ENCODE measurements at regions not wholly inside any gene's neighbourhood (a gene's known extent, or its start where the extent isn't known, plus 50 kb on each side); places are given as distances from the start of the nearest gene placed in this dataset.

GRCh38 chr4:115906428-115906827 is 793.0 kb upstream of the NDST4 start:
- no peak for ATAC-seq
- Histone ChIP-seq H3K4me1 (ENCODE audit: control insufficient read depth, insufficient read depth, low read length) (no peaks in the 10 kb centered on the region), H3K27me3 (ENCODE audit: control insufficient read depth, insufficient read depth, low read length) (no peaks in the 10 kb centered on the region), H3K27ac (ENCODE audit: low read length) (no peak overlapping the region), H3K36me3 (ENCODE audit: control insufficient read depth, insufficient read depth, low read length) (no peaks in the 10 kb centered on the region), H3K9me3 (ENCODE audit: control insufficient read depth, insufficient read depth, low read depth, low read length) (no peaks in the 10 kb centered on the region), H3K4me3 (ENCODE audit: low read depth in 2 of 2, low read length in 2 of 2) (no peak overlapping the region)
- intact Hi-C loops (cut with micrococcal nuclease; ENCODE audit: unreplicated experiment), result no loop called here
- DNase-seq (ENCODE audit: low read depth, low spot score), result no peak
- ChIA-PET CTCF (no interaction called here), POLR2A (no interaction called here)
- TF ChIP-seq CTCF (IDR thresholded peaks at IDR 0.05) (no peak), REST (IDR thresholded peaks at IDR 0.05; ENCODE audit: insufficient read depth in 1 of 2, low read depth in 2 of 2, low read length in 1 of 2) (no peak), SIN3A (IDR thresholded peaks at IDR 0.05; ENCODE audit: borderline replicate concordance, insufficient read depth, low read depth, low read length) (no peak), POLR2AphosphoS5 (IDR thresholded peaks at IDR 0.05; ENCODE audit: low read depth, low read length) (no peak), TCF7L2 (IDR thresholded peaks at IDR 0.05; ENCODE audit: low read depth, low read length) (no peak)
- BruUV-seq (replicated peaks), result no TSS peak
- in situ Hi-C loops (cut with HindIII; ENCODE audit: low pct_unique_long_range_greater_than_20kb, low sequenced_read_pairs), result no loop called here

- no TSS peak for BruUV-seq (replicated peaks)
- Histone ChIP-seq H3K9me3 (ENCODE audit: control insufficient read depth, insufficient read depth, low read depth, low read length) (no peaks in the 10 kb centered on the region), H3K27ac (ENCODE audit: low read length) (no peak overlapping the region), H3K36me3 (ENCODE audit: control insufficient read depth, insufficient read depth, low read length) (no peaks in the 10 kb centered on the region), H3K4me3 (ENCODE audit: low read depth in 2 of 2, low read length in 2 of 2) (no peak overlapping the region), H3K4me1 (ENCODE audit: control insufficient read depth, insufficient read depth, low read length) (no peaks in the 10 kb centered on the region), H3K27me3 (ENCODE audit: control insufficient read depth, insufficient read depth, low read length) (no peaks in the 10 kb centered on the region)
- POLR2A ChIA-PET, result interaction anchor here (0.6 kb wide), 1 partner anchor 218 kb away, joined by 10 read pairs; no protein-coding TSS in a partner anchor
- intact Hi-C loops (cut with micrococcal nuclease; ENCODE audit: unreplicated experiment) (no loop called here), in situ Hi-C loops (cut with HindIII; ENCODE audit: low pct_unique_long_range_greater_than_20kb, low sequenced_read_pairs) (no loop called here)
- ATAC-seq (no peak), DNase-seq (ENCODE audit: low read depth, low spot score) (no peak)
- CTCF ChIA-PET, result no interaction called here
- TF ChIP-seq CTCF (IDR thresholded peaks at IDR 0.05) (no peak), POLR2AphosphoS5 (IDR thresholded peaks at IDR 0.05; ENCODE audit: low read depth, low read length) (no peak), REST (IDR thresholded peaks at IDR 0.05; ENCODE audit: insufficient read depth in 1 of 2, low read depth in 2 of 2, low read length in 1 of 2) (no peak), TCF7L2 (IDR thresholded peaks at IDR 0.05; ENCODE audit: low read depth, low read length) (no peak), SIN3A (IDR thresholded peaks at IDR 0.05; ENCODE audit: borderline replicate concordance, insufficient read depth, low read depth, low read length) (no peak)
These were observed 770.4 kb upstream of the NDST4 start for GRCh38 chr4:115883847-115884246.
